Activated CD8-positive, alpha-beta T cell treated with anti-CD3 and anti-CD28 coated beads for 36 hours (primary cell): ENCODE measurements at regions not wholly inside any gene's neighbourhood (a gene's known extent, or its start where the extent isn't known, plus 50 kb on each side); places are given as distances from the start of the nearest gene placed in this dataset.

Source experiments
- ATAC-seq: fragments of 200-7000 bp; cut with Tn5 transposase; one replicate; pipeline ENCODE4 v1.10.0; 2021; ENCODE audit warnings: mild to moderate bottlenecking, moderate library complexity
- CTCF ChIA-PET: fragments of 350-600 bp; sonication (Branson Sonifier 250); formaldehyde crosslinking; loops from one replicate; lab custom pipeline; 2021; ENCODE audit warnings: antibody characterized with exemption; lab: Charles Lee
- POLR2A ChIA-PET: fragments of 350-600 bp; sonication (Branson Sonifier 250); formaldehyde crosslinking; loops from one replicate; lab custom pipeline; 2021; ENCODE audit warnings: antibody characterized with exemption; lab: Charles Lee
- DNase-seq: peaks from one replicate; pipeline ENCODE4 v3.0.0-alpha.2; 2020
- H3K27ac Mint-ChIP-seq: one replicate; pipeline ENCODE4 v1.8.0; 2021; ENCODE audit warnings: mild to moderate bottlenecking, mixed read lengths
- H3K27me3 Mint-ChIP-seq: one replicate; pipeline ENCODE4 v1.8.0; 2021; ENCODE audit warnings: mixed read lengths
- H3K36me3 Mint-ChIP-seq: one replicate; pipeline ENCODE4 v1.8.0; 2021; ENCODE audit warnings: low read depth, mixed read lengths
- H3K4me1 Mint-ChIP-seq: one replicate; pipeline ENCODE4 v1.8.0; 2021; ENCODE audit warnings: low read depth, mixed read lengths
- H3K4me3 Mint-ChIP-seq: one replicate; pipeline ENCODE4 v1.8.0; 2021; ENCODE audit warnings: mild to moderate bottlenecking, moderate library complexity, mixed read lengths
- H3K9me3 Mint-ChIP-seq: one replicate; pipeline ENCODE4 v1.8.0; 2021; ENCODE audit warnings: mixed read lengths
- intact Hi-C: fragments of 100-400 bp; cut with micrococcal nuclease; formaldehyde crosslinking; loops from one replicate; pipeline ENCODE4 v1.10.0; 2022
- TF ChIP-seq, protein P1 (sequence below): fragments of 200-600 bp; IDR thresholded peaks from one replicate; pipeline ENCODE4 v1.8.0; 2022; ENCODE audit warnings: antibody characterized with exemption, mild to moderate bottlenecking

DNA sequence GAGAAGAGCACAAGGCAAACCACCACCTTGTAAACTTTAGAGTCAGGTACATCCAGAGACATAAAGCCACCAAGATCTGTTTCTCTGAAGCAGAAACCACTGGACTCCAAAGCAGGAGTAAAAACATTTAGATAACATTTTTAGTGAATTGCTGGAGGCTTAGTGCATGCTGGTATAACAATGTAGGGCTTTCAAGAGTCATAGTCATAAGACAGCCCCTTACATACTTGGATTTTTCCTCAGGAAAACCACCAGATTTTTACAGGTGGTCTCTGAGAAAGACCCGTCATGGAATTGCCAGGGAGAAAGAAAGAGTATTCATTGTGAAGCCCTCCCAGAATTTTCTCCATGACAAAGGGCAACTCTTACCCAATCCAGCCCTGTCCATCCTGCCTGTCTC is 434.5 kb upstream of the NAALADL2 start:
- Mint-ChIP-seq H3K27ac (no peak overlapping the region), H3K4me1 (no peaks in the 10 kb centered on the region), H3K4me3 (no peak overlapping the region), H3K36me3 (no peaks in the 10 kb centered on the region), H3K27me3 (no peaks in the 10 kb centered on the region), H3K9me3 (no peaks in the 10 kb centered on the region)
- TF ChIP-seq, protein P1, sequence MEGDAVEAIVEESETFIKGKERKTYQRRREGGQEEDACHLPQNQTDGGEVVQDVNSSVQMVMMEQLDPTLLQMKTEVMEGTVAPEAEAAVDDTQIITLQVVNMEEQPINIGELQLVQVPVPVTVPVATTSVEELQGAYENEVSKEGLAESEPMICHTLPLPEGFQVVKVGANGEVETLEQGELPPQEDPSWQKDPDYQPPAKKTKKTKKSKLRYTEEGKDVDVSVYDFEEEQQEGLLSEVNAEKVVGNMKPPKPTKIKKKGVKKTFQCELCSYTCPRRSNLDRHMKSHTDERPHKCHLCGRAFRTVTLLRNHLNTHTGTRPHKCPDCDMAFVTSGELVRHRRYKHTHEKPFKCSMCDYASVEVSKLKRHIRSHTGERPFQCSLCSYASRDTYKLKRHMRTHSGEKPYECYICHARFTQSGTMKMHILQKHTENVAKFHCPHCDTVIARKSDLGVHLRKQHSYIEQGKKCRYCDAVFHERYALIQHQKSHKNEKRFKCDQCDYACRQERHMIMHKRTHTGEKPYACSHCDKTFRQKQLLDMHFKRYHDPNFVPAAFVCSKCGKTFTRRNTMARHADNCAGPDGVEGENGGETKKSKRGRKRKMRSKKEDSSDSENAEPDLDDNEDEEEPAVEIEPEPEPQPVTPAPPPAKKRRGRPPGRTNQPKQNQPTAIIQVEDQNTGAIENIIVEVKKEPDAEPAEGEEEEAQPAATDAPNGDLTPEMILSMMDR, result no peak
- no peak for DNase-seq
- CTCF ChIA-PET, result no interaction called here
- POLR2A ChIA-PET, result no interaction called here
- intact Hi-C loops, result no loop called here
- ATAC-seq, result no peak

DNA sequence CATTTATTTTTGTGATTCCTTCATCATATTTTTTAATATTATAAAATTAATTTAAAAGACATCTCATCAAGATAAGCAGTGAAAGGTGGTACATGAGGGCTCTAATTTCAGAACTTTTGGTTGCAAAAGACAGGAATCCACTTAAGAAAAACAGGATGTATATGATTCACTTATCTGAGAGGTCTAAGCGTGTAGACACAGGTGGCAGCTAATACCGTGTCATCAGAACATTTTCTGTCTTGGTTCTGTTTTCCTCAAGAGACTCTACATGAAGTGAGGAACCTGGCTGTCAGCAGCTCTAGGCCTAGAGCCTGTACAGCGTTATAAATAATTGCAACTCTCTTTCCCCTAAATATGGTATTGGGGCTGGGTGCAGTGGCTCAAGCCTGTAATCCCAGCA is 433.7 kb upstream of the NAALADL2 start:
- H3K27me3 Mint-ChIP-seq, result no peaks in the 10 kb centered on the region
- no peak overlapping the region for H3K4me3 Mint-ChIP-seq
- H3K36me3 Mint-ChIP-seq, result no peaks in the 10 kb centered on the region
- ChIA-PET POLR2A (no interaction called here), CTCF (no interaction called here)
- H3K27ac Mint-ChIP-seq, result no peak overlapping the region
- TF ChIP-seq, protein P1, result no peak
- H3K4me1 Mint-ChIP-seq, result no peaks in the 10 kb centered on the region
- H3K9me3 Mint-ChIP-seq, result no peaks in the 10 kb centered on the region
- intact Hi-C loops, result no loop called here
- ATAC-seq (no peak), DNase-seq (no peak)

DNA sequence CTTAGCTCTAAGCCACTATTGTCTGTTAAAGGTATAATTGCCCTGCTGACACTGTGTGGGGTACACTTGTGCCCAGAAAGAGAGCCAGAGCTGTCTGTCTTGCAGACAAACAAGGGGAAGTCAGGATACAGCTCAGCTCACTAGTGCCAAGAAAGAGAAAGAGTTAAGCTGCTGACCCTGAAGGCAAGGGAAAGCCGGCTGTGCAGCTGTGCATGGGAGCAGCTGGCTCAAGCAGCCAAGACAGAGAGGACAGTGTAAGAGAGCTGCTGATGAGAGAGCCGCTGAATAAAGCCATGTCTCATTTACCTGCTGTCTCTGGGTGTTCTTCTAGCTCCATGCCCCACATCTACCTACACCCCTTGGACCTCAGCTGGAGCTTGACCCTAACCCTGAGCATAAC is 428.1 kb upstream of the NAALADL2 start:
- Mint-ChIP-seq H3K9me3 (no peaks in the 10 kb centered on the region), H3K27ac (no peak overlapping the region), H3K4me1 (no peaks in the 10 kb centered on the region), H3K36me3 (no peaks in the 10 kb centered on the region), H3K27me3 (peaks cover 1% of the 10 kb centered on the region), H3K4me3 (no peak overlapping the region)
- CTCF ChIA-PET, result no interaction called here
- intact Hi-C loops, result no loop called here
- ATAC-seq, result no peak
- TF ChIP-seq, protein P1, result no peak
- POLR2A ChIA-PET, result no interaction called here
- no peak for DNase-seq

DNA sequence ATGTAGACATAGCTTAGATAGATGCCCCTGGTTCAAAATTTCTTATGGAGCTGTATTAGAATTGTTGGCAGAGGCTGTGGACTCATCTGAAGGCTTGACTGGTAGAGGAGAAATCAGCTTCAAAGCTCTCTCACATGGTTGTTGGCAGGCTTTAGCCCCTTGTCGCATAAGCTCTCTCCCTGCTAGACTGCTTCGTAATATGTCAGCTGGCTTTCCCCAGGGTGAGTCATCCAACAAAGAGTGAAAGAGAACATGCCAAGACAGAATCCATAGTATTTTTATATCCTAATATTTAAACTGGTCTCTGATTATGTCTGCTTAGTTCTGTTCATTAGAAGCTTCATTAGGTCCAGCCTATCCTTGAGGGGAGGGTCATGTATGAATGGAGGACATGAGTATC is 427.4 kb upstream of the NAALADL2 start:
- Mint-ChIP-seq H3K27ac (no peak overlapping the region), H3K4me1 (no peaks in the 10 kb centered on the region), H3K4me3 (no peak overlapping the region), H3K36me3 (no peaks in the 10 kb centered on the region), H3K9me3 (no peaks in the 10 kb centered on the region), H3K27me3 (peaks cover 4% of the 10 kb centered on the region)
- no peak for ATAC-seq
- intact Hi-C loops, result no loop called here
- no peak for DNase-seq
- CTCF ChIA-PET, result interaction anchor here (0.7 kb wide), 1 partner anchor 14 kb away, joined by 3 read pairs; no protein-coding TSS in a partner anchor
- TF ChIP-seq, protein P1, result no peak
- POLR2A ChIA-PET, result interaction anchor here (0.7 kb wide), 1 partner anchor 215 kb away, joined by 3 read pairs; no protein-coding TSS in a partner anchor

DNA sequence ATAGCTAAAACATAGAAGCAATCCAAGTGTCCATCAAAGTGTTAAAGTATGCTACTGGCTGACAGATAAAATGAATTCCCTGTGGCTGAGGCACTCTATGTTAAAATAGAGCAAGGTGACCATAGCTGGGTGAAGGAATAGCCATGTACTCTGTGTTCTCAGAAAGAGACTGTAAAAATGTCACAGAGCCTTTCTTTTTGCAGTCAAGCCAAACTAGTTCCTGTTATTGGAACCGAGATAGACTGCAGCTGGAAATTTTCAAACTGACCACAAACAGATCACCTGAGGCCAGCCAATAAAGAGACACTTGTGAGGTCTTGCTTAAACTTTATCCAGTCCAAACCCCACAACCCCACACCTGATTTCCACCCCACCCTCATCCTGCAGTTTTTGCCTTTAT is 422.8 kb upstream of the NAALADL2 start:
- no peak for DNase-seq
- POLR2A ChIA-PET, result no interaction called here
- H3K4me1 Mint-ChIP-seq, result peaks cover 8% of the 10 kb centered on the region
- CTCF ChIA-PET, result interaction anchor here (0.7 kb wide), 1 partner anchor 9 kb away, joined by 3 read pairs; no protein-coding TSS in a partner anchor
- no peak overlapping the region for H3K4me3 Mint-ChIP-seq
- TF ChIP-seq, protein P1, result no peak
- H3K9me3 Mint-ChIP-seq, result no peaks in the 10 kb centered on the region
- no peak for ATAC-seq
- intact Hi-C loops, result no loop called here
- no peak overlapping the region for H3K27ac Mint-ChIP-seq
- H3K36me3 Mint-ChIP-seq, result no peaks in the 10 kb centered on the region
- peaks cover 17% of the 10 kb centered on the region for H3K27me3 Mint-ChIP-seq
